ENCODE measurements at regions not wholly inside any gene's neighbourhood (a gene's known extent, or its start where the extent isn't known, plus 50 kb on each side); places are given as distances from the start of the nearest gene placed in this dataset.

DNA sequence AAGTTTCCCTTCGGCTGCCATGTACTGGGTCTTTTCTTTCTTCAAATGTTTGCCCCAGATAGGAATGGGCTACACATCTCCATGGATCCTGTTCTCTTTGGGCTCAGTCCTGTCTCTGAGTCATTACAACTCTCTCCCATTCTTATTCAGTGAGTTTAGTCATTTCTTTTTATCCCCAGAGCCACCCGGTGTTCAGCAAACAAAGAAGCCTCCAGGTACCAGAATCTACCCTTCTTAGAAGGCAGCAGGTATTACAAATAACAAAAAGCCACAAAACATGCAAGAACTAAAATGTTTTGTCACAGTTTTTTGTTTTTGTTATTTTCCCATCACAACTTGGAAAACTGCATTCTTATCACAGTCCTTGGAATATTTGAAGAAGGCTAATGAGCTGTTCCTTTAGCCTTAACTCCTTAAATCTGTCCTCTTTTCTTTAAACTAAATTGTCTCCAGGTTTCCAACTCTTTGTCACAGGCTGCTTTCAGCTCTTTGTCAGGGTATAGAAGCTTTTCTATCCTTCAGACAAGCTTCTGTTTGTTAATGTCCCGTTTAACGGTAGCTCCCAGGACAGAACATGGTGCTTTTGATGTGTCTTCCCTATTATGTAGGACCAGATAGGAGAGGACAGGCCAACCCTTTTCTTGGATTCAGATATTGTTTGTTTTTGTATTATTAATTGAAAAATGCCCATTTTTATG is 215.5 kb upstream of the HTR2A start:
- no peak for TF ChIP-seq POLR2A (IDR thresholded peaks at IDR 0.05)
- TF ChIP-seq CTCF (IDR thresholded peaks at IDR 0.05): no peak
- Histone ChIP-seq H3K9me3 (replicated peaks in 1 of 3) (no peaks in the 10 kb centered on the region), H3K27ac (no peak overlapping the region), H3K27me3 (no peaks in the 10 kb centered on the region), H3K36me3 (replicated peaks in 1 of 2) (no peaks in the 10 kb centered on the region), H3K4me3 (no peak overlapping the region), H3K4me1 (replicated peaks in 1 of 2) (no peaks in the 10 kb centered on the region)
- DNase-seq: no peak
- intact Hi-C loops (cut with DNase I): no loop called here
- 72 to 88% (median 82%) methylated on average over 4 of the region's 4 CpGs for WGBS, 4 donors

- DNase-seq: no peak
- intact Hi-C loops (cut with DNase I): no loop called here
- TF ChIP-seq POLR2A (IDR thresholded peaks at IDR 0.05) (no peak), CTCF (IDR thresholded peaks at IDR 0.05) (no peak)
- Histone ChIP-seq H3K9me3 (replicated peaks in 1 of 3) (no peaks in the 10 kb centered on the region), H3K4me1 (replicated peaks in 1 of 2) (no peaks in the 10 kb centered on the region), H3K27me3 (no peaks in the 10 kb centered on the region), H3K27ac (no peak overlapping the region), H3K4me3 (no peak overlapping the region), H3K36me3 (replicated peaks in 1 of 2) (no peaks in the 10 kb centered on the region)
- 74 to 80% (median 75%) methylated on average over 3 of the region's 3 CpGs for WGBS, 4 donors
Measured at GRCh38 chr13:47111499-47111898, 214.6 kb upstream of the HTR2A start.

DNA sequence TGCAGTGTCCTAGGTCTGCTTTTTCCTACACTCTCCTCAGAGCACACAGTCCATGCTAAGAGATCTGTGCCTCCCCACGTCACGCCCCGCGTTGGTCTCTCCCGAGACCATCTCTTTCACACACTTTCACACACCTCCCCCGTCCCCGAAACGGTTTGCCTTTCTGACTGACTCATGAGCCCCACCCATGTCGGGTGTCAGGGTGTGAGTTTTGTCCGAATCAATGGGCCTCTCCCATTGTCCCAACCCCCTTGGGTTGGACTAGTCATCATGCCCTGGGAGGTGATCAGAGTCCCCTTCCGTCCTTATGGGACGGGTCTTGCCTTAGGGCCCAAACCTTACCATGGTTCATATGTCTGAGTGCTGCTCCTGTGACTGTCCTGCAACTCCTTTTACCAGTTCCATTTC is 214.0 kb upstream of the HTR2A start:
- H3K27ac ChIP-seq: no peak overlapping the region
- H3K4me1 ChIP-seq (replicated peaks in 1 of 2): no peaks in the 10 kb centered on the region
- WGBS, 4 donors: 85 to 93% (median 89%) methylated on average over 10 to 12 of the region's 12 CpGs
- no peaks in the 10 kb centered on the region for H3K9me3 ChIP-seq (replicated peaks in 1 of 3)
- intact Hi-C loops (cut with DNase I): no loop called here
- H3K36me3 ChIP-seq (replicated peaks in 1 of 2): no peaks in the 10 kb centered on the region
- DNase-seq: no peak
- TF ChIP-seq POLR2A (IDR thresholded peaks at IDR 0.05): no peak
- TF ChIP-seq CTCF (IDR thresholded peaks at IDR 0.05): no peak
- no peak overlapping the region for H3K4me3 ChIP-seq
- H3K27me3 ChIP-seq: no peaks in the 10 kb centered on the region

- H3K4me3 ChIP-seq: no peak overlapping the region
- DNase-seq: no peak
- WGBS, 4 donors: 70 to 91% (median 86%) methylated on average over 4 of the region's 4 CpGs
Measured at GRCh38 chr13:47110141-47110540, 213.3 kb upstream of the HTR2A start.

More at GRCh38 chr13:47110141-47110540, 213.3 kb upstream of the HTR2A start:
- Histone ChIP-seq H3K36me3 (replicated peaks in 1 of 2) (no peaks in the 10 kb centered on the region), H3K27ac (no peak overlapping the region), H3K9me3 (replicated peaks in 1 of 3) (no peaks in the 10 kb centered on the region), H3K4me1 (replicated peaks in 1 of 2) (no peaks in the 10 kb centered on the region), H3K27me3 (no peaks in the 10 kb centered on the region)
- intact Hi-C loops (cut with DNase I): no loop called here
- no peak for TF ChIP-seq POLR2A (IDR thresholded peaks at IDR 0.05)
- TF ChIP-seq CTCF (IDR thresholded peaks at IDR 0.05): no peak

Measured in adrenal gland (tissue), 9 donors.